ENCODE measurements at regions not wholly inside any gene's neighbourhood (a gene's known extent, or its start where the extent isn't known, plus 50 kb on each side); places are given as distances from the start of the nearest gene placed in this dataset.
"Not testable (repeated sequence)": the region's sequence is repeated elsewhere in the genome, so short reads cannot be mapped to it uniquely, and the experiment has no call there.

GRCh38 chr6:26770941-26771666, 111.6 kb upstream of the ZNF322 start:
- TF ChIP-seq CTCF (conservative IDR thresholded peaks at IDR 0.05; ENCODE audit: low read depth, low read length); SMC3 (IDR thresholded peaks at IDR 0.05; ENCODE audit: low read depth, low read length): not testable (repeated sequence)

Data from IMR-90 (cell line).